ENCODE measurements at regions not wholly inside any gene's neighbourhood (a gene's known extent, or its start where the extent isn't known, plus 50 kb on each side); places are given as distances from the start of the nearest gene placed in this dataset.

GRCh38 chr3:18886331-18886730 is 262.0 kb upstream of the KCNH8 start:
- TF ChIP-seq POLR2A (IDR thresholded peaks at IDR 0.05) (no peak), CTCF (IDR thresholded peaks at IDR 0.05 in 8 of 11, conservative IDR thresholded peaks at IDR 0.05 in 3 of 11) (no peak), POLR2AphosphoS5 (IDR thresholded peaks at IDR 0.05) (no peak)
- Histone ChIP-seq H3K4me3 (no peak overlapping the region), H3K4me1 (no peaks in the 10 kb centered on the region), H3K27me3 (replicated peaks in 1 of 7) (peaks cover 0 to 4% (median 0%) of the 10 kb centered on the region in 7 donors), H3K36me3 (no peaks in the 10 kb centered on the region), H3K9me3 (no peaks in the 10 kb centered on the region), H3K27ac (no peak overlapping the region)
- DNase-seq = no peak
- WGBS, 5 donors = 69 to 79% (median 75%) methylated on average over 6 of the region's 6 CpGs
- intact Hi-C loops (cut with DNase I; ENCODE audit: low total_unique reads) = no loop called here

- DNase-seq = peak; percentile 63
- no peak for TF ChIP-seq POLR2AphosphoS5 (IDR thresholded peaks at IDR 0.05)
- TF ChIP-seq CTCF (IDR thresholded peaks at IDR 0.05 in 8 of 11, conservative IDR thresholded peaks at IDR 0.05 in 3 of 11) = no peak
- TF ChIP-seq POLR2A (IDR thresholded peaks at IDR 0.05) = no peak
- Histone ChIP-seq H3K36me3 (no peaks in the 10 kb centered on the region), H3K27ac (no peak overlapping the region), H3K4me1 (no peaks in the 10 kb centered on the region), H3K27me3 (replicated peaks in 1 of 7) (peaks cover 0 to 4% (median 0%) of the 10 kb centered on the region in 7 donors), H3K4me3 (no peak overlapping the region), H3K9me3 (no peaks in the 10 kb centered on the region)
- intact Hi-C loops (cut with DNase I; ENCODE audit: low total_unique reads) = no loop called here
- 78 to 92% (median 84%) methylated on average over 5 to 6 of the region's 6 CpGs for WGBS, 5 donors
Observed at GRCh38 chr3:18885612-18886011, 262.7 kb upstream of the KCNH8 start.

- Histone ChIP-seq H3K4me3 (no peak overlapping the region), H3K36me3 (no peaks in the 10 kb centered on the region), H3K27ac (no peak overlapping the region), H3K27me3 (replicated peaks in 1 of 7) (peaks cover 0 to under 1% (median 0%) of the 10 kb centered on the region in 7 donors), H3K4me1 (no peaks in the 10 kb centered on the region), H3K9me3 (no peaks in the 10 kb centered on the region)
- TF ChIP-seq POLR2A (IDR thresholded peaks at IDR 0.05) (no peak), CTCF (IDR thresholded peaks at IDR 0.05 in 8 of 11, conservative IDR thresholded peaks at IDR 0.05 in 3 of 11) (no peak), POLR2AphosphoS5 (IDR thresholded peaks at IDR 0.05) (no peak)
- intact Hi-C loops (cut with DNase I; ENCODE audit: low total_unique reads) = no loop called here
- DNase-seq = no peak
- WGBS, 5 donors = 22 to 42% (median 35%) methylated on average over 2 of the region's 2 CpGs
Observed at GRCh38 chr3:18883571-18883970, 264.7 kb upstream of the KCNH8 start.

- no peak overlapping the region for H3K4me3 ChIP-seq
- no peak for DNase-seq
- no peaks in the 10 kb centered on the region for H3K36me3 ChIP-seq
- no peaks in the 10 kb centered on the region for H3K27me3 ChIP-seq (replicated peaks in 1 of 7)
- TF ChIP-seq POLR2AphosphoS5 (IDR thresholded peaks at IDR 0.05) (no peak), CTCF (IDR thresholded peaks at IDR 0.05 in 8 of 11, conservative IDR thresholded peaks at IDR 0.05 in 3 of 11) (no peak), POLR2A (IDR thresholded peaks at IDR 0.05) (no peak)
- no peaks in the 10 kb centered on the region for H3K9me3 ChIP-seq
- H3K4me1 ChIP-seq = no peaks in the 10 kb centered on the region
- 85 to 97% (median 96%) methylated on average over 1 of the region's 1 CpG for WGBS, 5 donors
- no peak overlapping the region for H3K27ac ChIP-seq
- intact Hi-C loops (cut with DNase I; ENCODE audit: low total_unique reads) = no loop called here
Observed at GRCh38 chr3:18880691-18881090, 267.6 kb upstream of the KCNH8 start.

All from spleen (tissue), 11 donors.